D721Med (cell line): ENCODE measurements at regions not wholly inside any gene's neighbourhood (a gene's known extent, or its start where the extent isn't known, plus 50 kb on each side); places are given as distances from the start of the nearest gene placed in this dataset.

Source experiments
- DNase-seq: peaks from one replicate; pipeline ENCODE4 v3.0.0; 2011; ENCODE audit warnings: low spot score; ENCODE audit not compliant: insufficient read length
- FAIRE-seq: peaks from 2 replicates; lab custom pipeline; 2011; peaks lifted over from hg19 to GRCh38; lab: Jason Lieb, UNC
- TF ChIP-seq, protein P1 (sequence below): IDR thresholded peaks from 2 replicates; pipeline ENCODE4 v1.5.1; 2012; ENCODE audit warnings: mild to moderate bottlenecking, control low read depth; ENCODE audit not compliant: insufficient read depth; ENCODE audit errors: missing control alignments

DNA sequence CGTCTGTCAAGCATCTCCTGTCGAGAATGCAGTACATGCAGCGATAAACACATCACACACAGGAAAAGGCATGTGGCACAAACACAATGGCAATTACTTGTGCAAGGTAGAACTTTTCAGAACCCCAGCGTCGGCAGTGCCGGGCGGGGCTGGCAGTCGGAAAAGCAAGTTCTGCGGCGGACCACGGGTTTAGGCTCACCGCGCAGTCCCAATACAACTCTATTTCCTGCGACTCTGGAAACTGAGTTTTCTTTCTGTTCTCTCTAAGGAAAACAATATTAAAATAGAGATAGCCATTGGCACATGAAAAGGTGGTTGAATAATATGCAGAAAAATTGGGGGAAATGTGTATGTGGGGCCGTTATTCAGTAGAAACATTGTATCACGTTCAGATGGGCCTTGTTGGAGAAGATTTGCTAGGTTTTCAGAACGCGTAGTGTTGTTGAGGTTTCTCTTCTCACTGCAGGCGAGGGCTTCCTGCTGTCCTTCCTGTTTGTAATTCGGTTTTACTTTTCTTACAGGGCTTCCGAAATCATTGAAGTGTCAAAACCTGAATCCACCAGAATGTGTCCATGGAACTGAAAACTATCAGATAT lies 369.5 kb downstream of the THBS2 start:
- TF ChIP-seq, protein P1, sequence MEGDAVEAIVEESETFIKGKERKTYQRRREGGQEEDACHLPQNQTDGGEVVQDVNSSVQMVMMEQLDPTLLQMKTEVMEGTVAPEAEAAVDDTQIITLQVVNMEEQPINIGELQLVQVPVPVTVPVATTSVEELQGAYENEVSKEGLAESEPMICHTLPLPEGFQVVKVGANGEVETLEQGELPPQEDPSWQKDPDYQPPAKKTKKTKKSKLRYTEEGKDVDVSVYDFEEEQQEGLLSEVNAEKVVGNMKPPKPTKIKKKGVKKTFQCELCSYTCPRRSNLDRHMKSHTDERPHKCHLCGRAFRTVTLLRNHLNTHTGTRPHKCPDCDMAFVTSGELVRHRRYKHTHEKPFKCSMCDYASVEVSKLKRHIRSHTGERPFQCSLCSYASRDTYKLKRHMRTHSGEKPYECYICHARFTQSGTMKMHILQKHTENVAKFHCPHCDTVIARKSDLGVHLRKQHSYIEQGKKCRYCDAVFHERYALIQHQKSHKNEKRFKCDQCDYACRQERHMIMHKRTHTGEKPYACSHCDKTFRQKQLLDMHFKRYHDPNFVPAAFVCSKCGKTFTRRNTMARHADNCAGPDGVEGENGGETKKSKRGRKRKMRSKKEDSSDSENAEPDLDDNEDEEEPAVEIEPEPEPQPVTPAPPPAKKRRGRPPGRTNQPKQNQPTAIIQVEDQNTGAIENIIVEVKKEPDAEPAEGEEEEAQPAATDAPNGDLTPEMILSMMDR, result no peak
- DNase-seq (no peak), FAIRE-seq (no peak)

DNA sequence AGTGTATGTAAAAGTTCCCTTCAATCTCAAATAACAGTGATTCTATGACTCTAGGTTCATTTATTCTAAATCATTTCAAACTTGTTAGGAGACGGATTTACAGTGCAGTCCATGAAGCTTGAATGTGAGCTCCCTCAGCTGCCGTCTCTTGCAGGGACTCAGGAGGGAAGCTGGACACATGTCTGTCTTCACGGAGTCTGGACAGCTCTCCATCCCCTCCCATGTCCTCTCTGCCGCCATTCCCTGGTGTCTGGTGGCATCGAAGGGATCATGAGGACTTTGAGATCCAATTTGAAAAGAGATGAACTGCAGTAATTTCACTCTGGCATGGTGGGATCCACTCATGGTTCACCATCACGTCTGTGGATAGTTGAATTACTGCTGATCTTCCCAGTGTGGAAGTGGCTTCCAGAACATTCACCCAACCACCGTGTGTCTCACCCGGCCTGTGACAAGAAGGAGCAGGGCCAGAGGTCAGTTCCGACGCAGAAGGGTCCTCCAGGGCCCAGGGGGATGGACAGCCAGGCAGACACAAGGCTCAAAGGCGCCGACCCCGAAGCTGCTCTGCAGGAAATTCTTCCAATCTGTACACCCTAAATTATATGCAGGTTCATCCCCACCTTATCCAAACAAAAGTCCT lies 370.1 kb downstream of the THBS2 start:
- DNase-seq, result no peak
- TF ChIP-seq, protein P1, result no peak
- FAIRE-seq, result no peak

DNA sequence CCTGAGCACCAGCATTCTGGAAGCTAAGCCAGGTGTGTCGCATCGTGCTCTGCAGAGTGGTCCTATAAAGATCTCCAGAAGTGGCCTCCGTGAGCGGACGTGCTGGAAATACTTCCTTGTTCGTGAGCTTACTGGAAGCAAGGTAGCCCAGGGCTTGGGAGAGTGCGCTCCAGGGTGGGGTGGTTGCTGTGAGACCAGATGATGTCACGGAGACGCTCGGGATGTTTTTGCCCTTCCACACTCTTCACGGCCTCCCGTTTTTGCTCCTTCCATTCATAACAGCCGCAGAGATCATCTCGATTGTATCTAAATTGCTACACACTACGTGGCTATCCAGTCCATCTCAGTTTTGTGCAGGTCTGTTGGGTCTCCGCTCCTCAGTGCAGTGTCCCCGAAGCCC lies 373.4 kb downstream of the THBS2 start:
- TF ChIP-seq, protein P1, result no peak
- DNase-seq (no peak), FAIRE-seq (no peak)

DNA sequence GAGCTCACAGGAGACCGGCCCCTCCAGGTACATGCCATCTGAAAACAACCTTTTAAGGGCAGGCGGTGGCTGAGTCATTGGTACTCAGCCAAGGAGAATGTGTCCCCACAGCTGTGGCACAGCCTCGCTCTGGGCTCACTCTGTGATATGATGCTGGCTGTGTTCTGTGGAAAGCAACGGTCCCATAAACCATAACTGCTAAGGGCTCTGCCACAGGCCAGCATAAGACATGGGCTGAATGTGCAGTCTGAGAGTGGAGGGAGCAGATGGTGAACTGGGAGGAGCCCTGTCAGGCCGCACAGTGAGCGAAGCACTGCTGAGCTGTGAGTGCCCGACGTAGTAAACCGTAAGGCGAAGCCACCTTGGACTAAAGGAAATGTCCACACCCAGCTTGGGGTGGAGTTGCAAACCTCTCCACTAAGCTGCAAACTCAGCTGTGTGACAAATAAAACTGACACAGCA lies 375.8 kb downstream of the THBS2 start:
- no peak for FAIRE-seq
- DNase-seq, result no peak
- TF ChIP-seq, protein P1, result no peak

DNA sequence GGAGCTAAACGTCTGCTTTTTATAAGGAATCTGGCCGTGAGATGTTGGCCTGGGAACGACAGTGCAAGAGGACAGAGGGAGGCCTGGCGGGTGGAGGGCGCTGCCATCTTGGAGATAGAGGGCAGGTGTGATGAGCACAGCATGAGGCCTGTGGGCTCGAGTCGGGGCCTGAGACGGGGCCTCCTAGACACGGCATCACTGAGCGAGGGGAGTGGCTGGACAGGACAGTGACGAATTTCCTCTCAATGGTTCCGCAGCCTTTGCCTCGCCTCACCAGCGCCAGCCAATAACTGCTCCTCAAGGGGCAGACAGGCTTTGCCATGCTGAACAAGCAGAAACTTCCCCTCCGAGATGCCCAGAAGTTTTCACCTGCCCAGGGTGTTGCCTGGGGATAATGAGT lies 376.7 kb downstream of the THBS2 start:
- TF ChIP-seq, protein P1, result no peak
- no peak for DNase-seq
- no peak for FAIRE-seq

DNA sequence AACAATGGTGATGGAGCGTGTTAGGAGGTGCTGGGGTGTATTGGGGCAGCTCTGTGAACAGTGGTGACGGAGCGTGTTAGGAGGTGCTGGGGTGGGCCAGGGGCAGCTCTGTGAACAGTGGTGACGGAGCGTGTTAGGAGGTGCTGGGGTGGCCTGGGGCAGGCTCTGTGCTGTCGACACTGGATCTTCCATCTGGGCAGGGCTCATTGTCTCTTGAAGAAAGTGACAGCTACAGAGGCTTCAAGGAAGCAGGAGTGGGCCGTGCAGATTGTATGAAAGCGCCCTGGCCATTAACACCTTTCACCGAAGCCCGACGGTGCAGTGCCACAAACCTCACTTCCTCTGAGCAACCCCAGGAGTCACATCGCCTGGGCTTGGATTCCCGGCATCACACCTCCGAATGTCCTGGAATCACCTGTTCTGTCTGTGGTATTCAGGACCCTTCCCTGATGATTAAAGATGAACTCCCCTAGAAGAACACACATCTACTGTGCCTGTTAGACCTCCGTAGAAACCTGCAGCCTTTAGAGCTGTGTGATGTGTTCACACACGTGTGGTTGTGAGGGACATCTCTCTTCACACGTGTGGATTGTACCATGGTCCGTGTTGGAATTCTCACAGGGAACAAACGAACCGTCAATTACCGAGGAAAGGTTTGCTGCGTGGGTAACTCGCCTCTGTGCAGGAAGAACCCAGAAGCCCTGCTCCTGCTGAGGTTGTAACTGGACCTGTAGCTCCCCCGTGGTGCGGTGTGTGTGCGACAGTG lies 377.7 kb downstream of the THBS2 start:
- FAIRE-seq (no peak), DNase-seq (no peak)
- TF ChIP-seq, protein P1, result no peak
